Adipocyte (in vitro differentiated cells): ENCODE measurements at regions not wholly inside any gene's neighbourhood (a gene's known extent, or its start where the extent isn't known, plus 50 kb on each side); places are given as distances from the start of the nearest gene placed in this dataset.

Experiments used
- DNase-seq: peaks from one replicate; pipeline ENCODE4 v3.0.0-alpha.2; 2015; ENCODE audit warnings: low read depth
- H3K27me3 ChIP-seq: replicated peaks from 2 replicates; pipeline ENCODE4 v1.7.0; 2013; ENCODE audit warnings: mild to moderate bottlenecking, low read length, moderate library complexity; ENCODE audit not compliant: control insufficient read depth, insufficient read depth
- H3K36me3 ChIP-seq: 2 replicates; pipeline ENCODE4 v1.7.0; 2013; ENCODE audit warnings: low read length, mild to moderate bottlenecking, moderate library complexity; ENCODE audit not compliant: control insufficient read depth, insufficient read depth, severe bottlenecking
- H3K4me1 ChIP-seq: 2 replicates; pipeline ENCODE4 v1.7.0; 2013; ENCODE audit warnings: mild to moderate bottlenecking, low read length, moderate library complexity; ENCODE audit not compliant: control insufficient read depth, insufficient read depth
- H3K4me3 ChIP-seq: 2 replicates; pipeline ENCODE4 v1.7.0; 2013; ENCODE audit warnings: mild to moderate bottlenecking, low read length, moderate library complexity
- H3K9ac ChIP-seq: 2 replicates; pipeline ENCODE4 v1.7.0; 2013; ENCODE audit warnings: mild to moderate bottlenecking, low read length, moderate library complexity
- H3K9me3 ChIP-seq: 2 replicates; pipeline ENCODE4 v1.7.0; 2013; ENCODE audit warnings: mild to moderate bottlenecking, low read length, moderate library complexity; ENCODE audit not compliant: control insufficient read depth

GRCh38 chr6:47380251-47380650 lies 70.5 kb upstream of the TNFRSF21 start:
- no peaks in the 10 kb centered on the region for H3K9me3 ChIP-seq
- H3K4me3 ChIP-seq, result no peak overlapping the region
- DNase-seq, result no peak
- H3K36me3 ChIP-seq, result no peaks in the 10 kb centered on the region
- H3K9ac ChIP-seq, result no peak overlapping the region
- peaks cover 25% of the 10 kb centered on the region for H3K4me1 ChIP-seq
- no peaks in the 10 kb centered on the region for H3K27me3 ChIP-seq

GRCh38 chr6:47381036-47381435 lies 71.3 kb upstream of the TNFRSF21 start:
- H3K36me3 ChIP-seq, result no peaks in the 10 kb centered on the region
- H3K9me3 ChIP-seq, result no peaks in the 10 kb centered on the region
- no peak overlapping the region for H3K4me3 ChIP-seq
- H3K27me3 ChIP-seq, result no peaks in the 10 kb centered on the region
- DNase-seq, result no peak
- H3K4me1 ChIP-seq, result peaks cover 25% of the 10 kb centered on the region
- no peak overlapping the region for H3K9ac ChIP-seq

DNA sequence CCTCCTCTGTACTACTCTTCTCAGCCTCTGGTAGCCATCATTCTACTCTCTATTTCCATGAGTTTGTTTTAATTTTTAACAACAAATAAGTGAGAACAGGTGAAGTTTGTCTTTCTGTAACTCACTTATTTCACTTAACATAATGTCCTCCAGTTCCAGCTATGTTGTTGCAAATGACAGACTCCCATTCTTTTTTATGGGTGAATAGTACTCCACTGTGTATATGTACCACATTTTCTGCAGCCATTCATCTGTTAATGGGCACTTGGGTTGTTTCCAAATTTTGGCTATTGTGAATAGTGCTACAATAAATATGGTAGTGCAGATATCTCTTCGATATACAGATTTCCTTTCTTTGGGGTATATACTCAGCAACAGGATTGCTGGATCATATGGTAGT lies 73.7 kb upstream of the TNFRSF21 start:
- no peak for DNase-seq
- H3K4me3 ChIP-seq, result no peak overlapping the region
- H3K4me1 ChIP-seq, result peaks cover 19% of the 10 kb centered on the region

DNA sequence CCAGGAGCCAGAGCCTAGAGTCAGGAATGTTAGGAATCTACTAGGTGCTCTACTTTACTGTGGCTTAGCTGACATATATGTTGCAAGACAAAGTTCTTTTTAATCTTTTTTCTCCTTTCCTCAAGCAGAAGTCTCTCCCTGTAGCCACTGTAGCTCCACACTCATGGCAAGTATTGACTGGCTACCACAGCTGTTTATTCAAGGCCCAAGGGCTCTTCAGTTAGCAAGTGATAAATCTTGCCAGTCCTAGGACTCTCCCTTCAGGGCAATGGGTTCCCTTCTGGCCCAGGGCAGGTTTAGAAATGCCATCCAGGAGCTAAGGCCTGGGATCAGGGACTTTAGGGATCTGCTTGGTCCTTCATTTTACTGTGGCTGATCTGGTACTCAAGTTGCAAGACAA lies 82.0 kb upstream of the TNFRSF21 start:
- H3K27me3 ChIP-seq, result no peaks in the 10 kb centered on the region
- no peaks in the 10 kb centered on the region for H3K4me1 ChIP-seq
- H3K9ac ChIP-seq, result no peak overlapping the region
- no peaks in the 10 kb centered on the region for H3K36me3 ChIP-seq
- DNase-seq, result no peak
- H3K9me3 ChIP-seq, result peaks cover 28% of the 10 kb centered on the region
- H3K4me3 ChIP-seq, result no peak overlapping the region

More for the DNA sequence above, 73.7 kb upstream of the TNFRSF21 start:
- peaks cover 8% of the 10 kb centered on the region for H3K9me3 ChIP-seq
- H3K9ac ChIP-seq, result no peak overlapping the region
- H3K27me3 ChIP-seq, result no peaks in the 10 kb centered on the region
- no peaks in the 10 kb centered on the region for H3K36me3 ChIP-seq

GRCh38 chr6:47392251-47392650 lies 82.5 kb upstream of the TNFRSF21 start:
- Histone ChIP-seq H3K36me3 (no peaks in the 10 kb centered on the region), H3K9me3 (peaks cover 24% of the 10 kb centered on the region), H3K9ac (no peak overlapping the region), H3K4me3 (no peak overlapping the region), H3K27me3 (no peaks in the 10 kb centered on the region), H3K4me1 (no peaks in the 10 kb centered on the region)
- no peak for DNase-seq

GRCh38 chr6:47396401-47397069 lies 81.1 kb upstream of the CD2AP start:
- no peak for DNase-seq
- Histone ChIP-seq H3K36me3 (no peaks in the 10 kb centered on the region), H3K4me1 (peaks cover 3% of the 10 kb centered on the region), H3K4me3 (no peak overlapping the region), H3K9me3 (peaks cover 7% of the 10 kb centered on the region), H3K9ac (no peak overlapping the region), H3K27me3 (no peaks in the 10 kb centered on the region)

GRCh38 chr6:47400581-47400980 lies 77.0 kb upstream of the CD2AP start:
- Histone ChIP-seq H3K36me3 (no peaks in the 10 kb centered on the region), H3K27me3 (no peaks in the 10 kb centered on the region), H3K4me1 (peaks cover 14% of the 10 kb centered on the region), H3K9ac (no peak overlapping the region), H3K9me3 (no peaks in the 10 kb centered on the region), H3K4me3 (no peak overlapping the region)
- DNase-seq, result no peak

- Histone ChIP-seq H3K4me3 (no peak overlapping the region), H3K36me3 (no peaks in the 10 kb centered on the region), H3K27me3 (no peaks in the 10 kb centered on the region), H3K9me3 (no peaks in the 10 kb centered on the region), H3K4me1 (peaks cover 14% of the 10 kb centered on the region), H3K9ac (no peak overlapping the region)
- no peak for DNase-seq
These were observed 75.5 kb upstream of the CD2AP start for GRCh38 chr6:47402081-47402480.

- no peaks in the 10 kb centered on the region for H3K27me3 ChIP-seq
- H3K9ac ChIP-seq, result no peak overlapping the region
- H3K4me1 ChIP-seq, result peaks cover 23% of the 10 kb centered on the region
- H3K36me3 ChIP-seq, result no peaks in the 10 kb centered on the region
- no peak for DNase-seq
- no peak overlapping the region for H3K4me3 ChIP-seq
- H3K9me3 ChIP-seq, result no peaks in the 10 kb centered on the region
These were observed 74.5 kb upstream of the CD2AP start for GRCh38 chr6:47403056-47403455.

GRCh38 chr6:47403801-47404200 lies 73.8 kb upstream of the CD2AP start:
- Histone ChIP-seq H3K4me3 (no peak overlapping the region), H3K27me3 (no peaks in the 10 kb centered on the region), H3K36me3 (no peaks in the 10 kb centered on the region), H3K9ac (no peak overlapping the region), H3K9me3 (no peaks in the 10 kb centered on the region), H3K4me1 (peaks cover 29% of the 10 kb centered on the region)
- no peak for DNase-seq

- no peaks in the 10 kb centered on the region for H3K27me3 ChIP-seq
- no peak overlapping the region for H3K4me3 ChIP-seq
- H3K9me3 ChIP-seq, result no peaks in the 10 kb centered on the region
- H3K4me1 ChIP-seq, result peaks cover 29% of the 10 kb centered on the region
- DNase-seq, result no peak
- H3K36me3 ChIP-seq, result no peaks in the 10 kb centered on the region
- no peak overlapping the region for H3K9ac ChIP-seq
These were observed 73.2 kb upstream of the CD2AP start for GRCh38 chr6:47404435-47404834.

DNA sequence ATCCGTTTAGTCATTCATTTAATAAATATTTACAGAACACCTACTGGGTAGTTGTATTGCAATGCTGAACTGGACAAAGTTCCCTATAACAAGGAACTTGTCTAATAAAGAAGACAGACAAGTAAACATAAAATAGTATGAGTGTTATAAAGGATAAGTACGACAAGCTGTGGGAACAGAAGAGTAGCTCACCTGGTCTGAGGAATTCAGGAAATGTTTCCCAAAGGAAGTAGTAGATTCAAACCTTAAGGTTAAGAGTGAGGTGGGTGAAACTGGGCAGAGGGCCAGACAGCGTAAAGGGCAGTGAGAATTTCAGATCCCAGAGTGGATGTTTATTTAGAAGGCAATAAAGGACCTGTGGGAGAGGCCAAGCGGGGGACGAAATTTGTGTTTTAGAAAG lies 72.3 kb upstream of the CD2AP start:
- no peak for DNase-seq
- H3K36me3 ChIP-seq, result no peaks in the 10 kb centered on the region

More for the DNA sequence above, 72.3 kb upstream of the CD2AP start:
- H3K4me1 ChIP-seq, result peaks cover 29% of the 10 kb centered on the region
- H3K9ac ChIP-seq, result no peak overlapping the region
- no peaks in the 10 kb centered on the region for H3K27me3 ChIP-seq
- no peaks in the 10 kb centered on the region for H3K9me3 ChIP-seq
- H3K4me3 ChIP-seq, result no peak overlapping the region
